Type B pancreatic cell (in vitro differentiated cells): ENCODE measurements at regions not wholly inside any gene's neighbourhood (a gene's known extent, or its start where the extent isn't known, plus 50 kb on each side); places are given as distances from the start of the nearest gene placed in this dataset.

Source experiments
- DNase-seq: peaks from one replicate; pipeline ENCODE4 v3.0.0; 2021; ENCODE audit warnings: mixed read lengths; ENCODE audit not compliant: unreplicated experiment; ENCODE audit errors: extremely low spot score
- H3K27ac Mint-ChIP-seq: 2 replicates; pipeline ENCODE4 v1.8.0; 2021; ENCODE audit warnings: mild to moderate bottlenecking, mixed read lengths
- H3K27me3 Mint-ChIP-seq: 2 replicates; pipeline ENCODE4 v1.8.0; 2021; ENCODE audit warnings: mixed read lengths
- H3K36me3 Mint-ChIP-seq: 2 replicates; pipeline ENCODE4 v1.8.0; 2021; ENCODE audit warnings: mixed read lengths
- H3K4me1 Mint-ChIP-seq: one replicate; pipeline ENCODE4 v1.8.0; 2021; ENCODE audit warnings: mixed read lengths; ENCODE audit not compliant: unreplicated experiment
- H3K4me3 Mint-ChIP-seq: 2 replicates; pipeline ENCODE4 v1.8.0; 2021; ENCODE audit warnings: mild to moderate bottlenecking, mixed read lengths
- H3K9me3 Mint-ChIP-seq: 2 replicates; pipeline ENCODE4 v1.8.0; 2021; ENCODE audit warnings: mixed read lengths
- TF ChIP-seq, protein P1 (sequence below): fragments of 200-600 bp; sonication (generic); conservative IDR thresholded peaks from 2 replicates; pipeline ENCODE4 v1.5.0; 2021; ENCODE audit warnings: antibody characterized with exemption, mild to moderate bottlenecking

DNA sequence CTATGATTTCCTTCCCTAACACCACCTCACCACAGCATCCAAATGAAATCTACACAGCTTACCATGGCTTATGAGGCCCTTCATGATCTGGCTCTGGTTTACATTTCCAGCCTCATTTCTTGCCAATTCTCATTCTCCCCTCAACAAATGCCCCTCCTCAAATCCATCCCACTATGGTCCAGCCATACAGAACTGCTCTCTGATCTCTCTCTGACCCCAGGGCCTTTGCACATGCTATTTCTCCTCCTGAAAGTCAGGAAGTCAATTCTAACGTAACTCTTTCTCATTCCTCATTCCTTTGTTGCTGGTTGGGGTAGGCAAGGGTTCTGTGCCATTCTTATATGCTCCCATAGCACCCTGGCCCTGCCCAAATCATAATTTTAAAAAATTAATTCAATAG, 120.0 kb downstream of the LRIG2 start:
- H3K27ac Mint-ChIP-seq: no peak overlapping the region
- no peaks in the 10 kb centered on the region for H3K36me3 Mint-ChIP-seq
- H3K4me3 Mint-ChIP-seq: no peak overlapping the region
- peaks cover 2% of the 10 kb centered on the region for H3K27me3 Mint-ChIP-seq
- TF ChIP-seq, protein P1, sequence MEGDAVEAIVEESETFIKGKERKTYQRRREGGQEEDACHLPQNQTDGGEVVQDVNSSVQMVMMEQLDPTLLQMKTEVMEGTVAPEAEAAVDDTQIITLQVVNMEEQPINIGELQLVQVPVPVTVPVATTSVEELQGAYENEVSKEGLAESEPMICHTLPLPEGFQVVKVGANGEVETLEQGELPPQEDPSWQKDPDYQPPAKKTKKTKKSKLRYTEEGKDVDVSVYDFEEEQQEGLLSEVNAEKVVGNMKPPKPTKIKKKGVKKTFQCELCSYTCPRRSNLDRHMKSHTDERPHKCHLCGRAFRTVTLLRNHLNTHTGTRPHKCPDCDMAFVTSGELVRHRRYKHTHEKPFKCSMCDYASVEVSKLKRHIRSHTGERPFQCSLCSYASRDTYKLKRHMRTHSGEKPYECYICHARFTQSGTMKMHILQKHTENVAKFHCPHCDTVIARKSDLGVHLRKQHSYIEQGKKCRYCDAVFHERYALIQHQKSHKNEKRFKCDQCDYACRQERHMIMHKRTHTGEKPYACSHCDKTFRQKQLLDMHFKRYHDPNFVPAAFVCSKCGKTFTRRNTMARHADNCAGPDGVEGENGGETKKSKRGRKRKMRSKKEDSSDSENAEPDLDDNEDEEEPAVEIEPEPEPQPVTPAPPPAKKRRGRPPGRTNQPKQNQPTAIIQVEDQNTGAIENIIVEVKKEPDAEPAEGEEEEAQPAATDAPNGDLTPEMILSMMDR: no peak
- peaks cover 7% of the 10 kb centered on the region for H3K4me1 Mint-ChIP-seq
- no peak for DNase-seq
- H3K9me3 Mint-ChIP-seq: peaks cover 8% of the 10 kb centered on the region

DNA sequence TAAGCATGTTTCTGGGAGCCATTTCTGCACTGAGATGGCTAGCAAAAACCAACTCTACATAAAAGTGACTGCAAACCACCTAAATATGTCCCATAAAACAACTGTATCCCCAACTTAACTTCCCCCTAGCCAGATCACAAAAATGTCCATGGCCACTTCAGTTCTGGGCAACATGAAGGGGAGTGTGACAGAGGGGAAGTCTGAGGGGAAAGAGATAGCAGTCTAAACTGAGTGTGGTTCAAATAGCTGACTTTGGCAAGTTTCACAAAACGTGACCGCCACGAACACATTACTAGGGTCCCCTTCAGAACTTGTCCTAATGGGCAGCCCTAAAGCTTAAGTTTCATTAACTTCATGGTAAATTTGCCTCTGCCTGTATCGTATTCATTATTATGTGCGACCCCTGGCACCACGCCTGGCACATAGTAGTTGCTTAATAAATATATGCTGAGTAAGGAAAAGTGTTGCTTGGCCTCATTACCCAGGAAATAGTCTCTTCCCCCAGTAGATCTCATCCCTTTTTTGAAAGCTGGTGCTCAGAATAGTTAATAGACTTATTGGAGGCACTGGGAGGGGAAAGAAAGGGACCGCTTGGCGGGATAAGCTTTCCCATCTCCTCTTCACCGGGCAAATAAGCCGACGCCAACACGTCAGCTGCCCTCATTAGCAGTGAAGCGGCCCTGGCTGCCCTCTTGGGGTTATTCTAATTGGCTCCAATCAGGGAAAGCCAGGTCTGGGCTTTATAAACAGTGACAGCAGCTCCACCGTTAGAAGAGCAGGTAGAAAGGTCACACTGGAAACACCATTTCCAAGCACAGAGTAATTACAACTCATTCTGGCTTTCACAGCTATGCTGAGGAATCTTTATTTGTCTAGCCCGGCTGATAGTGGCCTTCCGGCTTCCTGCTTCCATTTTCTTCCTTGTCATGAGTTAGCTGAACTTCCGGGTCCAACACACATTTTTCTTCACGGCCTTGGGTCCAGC, 122.1 kb downstream of the LRIG2 start:
- H3K4me3 Mint-ChIP-seq: no peak overlapping the region
- H3K27ac Mint-ChIP-seq: no peak overlapping the region
- TF ChIP-seq, protein P1: no peak
- H3K4me1 Mint-ChIP-seq: peaks cover 15% of the 10 kb centered on the region
- H3K36me3 Mint-ChIP-seq: no peaks in the 10 kb centered on the region
- no peaks in the 10 kb centered on the region for H3K27me3 Mint-ChIP-seq
- DNase-seq: no peak
- peaks cover 8% of the 10 kb centered on the region for H3K9me3 Mint-ChIP-seq

DNA sequence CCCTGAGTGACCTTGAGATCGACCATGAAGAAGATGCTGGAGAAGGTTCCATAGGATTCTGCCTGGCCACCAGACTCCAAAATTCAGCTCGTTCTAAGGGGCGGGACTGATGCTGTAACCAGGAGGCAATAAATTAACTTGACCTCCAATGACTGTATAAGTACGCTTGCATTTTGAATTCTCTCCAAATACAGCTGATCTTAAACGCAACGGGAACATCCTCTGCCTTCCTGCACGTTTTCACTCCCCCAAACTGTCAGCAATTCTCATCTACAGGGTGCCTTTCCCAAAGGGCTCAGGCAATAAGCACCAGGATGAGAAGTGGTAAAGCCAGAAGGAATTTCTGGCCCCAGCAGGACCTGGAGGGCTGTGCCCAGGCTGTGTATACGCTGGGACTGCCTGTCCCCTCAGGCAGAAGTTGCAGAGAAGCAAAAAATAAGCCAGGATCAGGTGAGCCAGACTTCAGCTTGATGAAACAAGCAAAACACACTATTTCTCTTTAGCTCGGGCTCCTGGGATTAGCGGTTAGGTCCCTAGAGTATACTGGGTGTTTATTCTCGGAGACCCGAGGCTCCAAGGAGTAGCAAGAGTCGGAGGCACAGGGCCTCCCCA, 124.8 kb downstream of the LRIG2 start:
- Mint-ChIP-seq H3K9me3 (peaks cover 7% of the 10 kb centered on the region), H3K4me1 (peaks cover 27% of the 10 kb centered on the region), H3K27ac (peak overlapping the region; percentile 79), H3K4me3 (no peak overlapping the region), H3K27me3 (no peaks in the 10 kb centered on the region), H3K36me3 (no peaks in the 10 kb centered on the region)
- TF ChIP-seq, protein P1: no peak
- DNase-seq: no peak

DNA sequence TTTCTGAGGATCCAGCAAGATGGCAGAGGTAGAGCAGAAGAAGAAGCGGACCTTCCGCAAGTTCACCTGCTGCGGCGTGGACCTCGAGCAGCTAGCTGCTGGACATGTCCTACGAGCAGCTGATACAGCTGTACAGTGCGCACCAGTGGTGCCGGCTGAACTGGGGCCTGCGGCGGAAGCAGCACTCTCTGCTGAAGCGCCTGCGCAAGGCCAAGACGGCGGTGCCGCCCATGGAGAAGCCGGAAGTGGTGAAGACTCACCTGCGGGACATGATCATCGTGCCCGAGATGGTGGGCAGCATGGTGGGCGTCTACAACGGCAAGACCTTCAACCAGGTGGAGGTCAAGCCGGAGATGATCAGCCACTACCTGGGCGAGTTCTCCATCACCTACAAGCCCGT, 125.8 kb downstream of the LRIG2 start:
- TF ChIP-seq, protein P1: no peak
- no peaks in the 10 kb centered on the region for H3K9me3 Mint-ChIP-seq
- no peaks in the 10 kb centered on the region for H3K36me3 Mint-ChIP-seq
- H3K4me1 Mint-ChIP-seq: peaks cover 27% of the 10 kb centered on the region
- H3K4me3 Mint-ChIP-seq: no peak overlapping the region
- H3K27me3 Mint-ChIP-seq: no peaks in the 10 kb centered on the region
- no peak for DNase-seq
- H3K27ac Mint-ChIP-seq: no peak overlapping the region

DNA sequence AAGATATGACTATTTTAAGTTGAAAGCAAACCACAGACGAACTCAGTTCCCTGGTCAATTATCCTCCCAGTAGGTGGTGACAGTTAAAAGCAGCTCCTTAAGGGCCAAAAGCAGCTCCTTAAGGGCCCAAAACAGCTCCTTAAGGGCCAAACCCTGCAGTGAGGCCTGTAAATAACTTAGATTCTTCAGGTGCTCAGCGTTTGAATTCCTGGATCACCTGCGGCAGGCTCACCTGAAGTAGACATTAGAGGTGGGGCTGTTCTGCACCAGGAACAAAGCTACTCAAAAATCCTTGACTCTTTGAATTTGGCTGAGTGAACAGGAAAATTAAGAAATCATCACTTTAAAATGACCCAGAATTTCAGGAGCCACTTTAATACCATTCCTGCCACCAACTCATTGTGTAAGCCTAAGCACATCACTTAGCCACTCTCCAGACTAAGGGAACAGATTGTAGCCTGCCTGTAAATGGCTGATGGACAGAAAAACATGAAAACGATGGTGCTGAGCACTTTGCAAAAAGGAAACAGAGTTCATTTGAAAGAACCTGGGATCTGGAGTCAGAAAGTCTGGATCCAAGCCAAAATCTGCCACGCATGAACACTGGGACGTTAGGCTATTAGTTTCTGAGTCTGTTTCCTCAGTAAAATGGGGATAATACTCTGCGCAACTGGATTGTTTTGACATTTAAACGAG, 126.9 kb downstream of the LRIG2 start:
- TF ChIP-seq, protein P1: no peak
- Mint-ChIP-seq H3K4me1 (peaks cover 27% of the 10 kb centered on the region), H3K4me3 (peak overlapping the region; percentile 58), H3K27ac (peak overlapping the region; percentile 96), H3K27me3 (no peaks in the 10 kb centered on the region), H3K36me3 (no peaks in the 10 kb centered on the region), H3K9me3 (no peaks in the 10 kb centered on the region)
- DNase-seq: no peak
